IMR-90 (cell line): ENCODE measurements at regions not wholly inside any gene's neighbourhood (a gene's known extent, or its start where the extent isn't known, plus 50 kb on each side); places are given as distances from the start of the nearest gene placed in this dataset.

Experiments
- ATAC-seq: fragments of 200-7000 bp; cut with Tn5 transposase; 2 replicates; pipeline ENCODE4 v1.9.1; 2020; ENCODE audit warnings: low read depth, mild to moderate bottlenecking, moderate library complexity
- BruUV-seq: library from RNA; stranded (reverse); fragments of 400-500 nt; replicated peaks from 2 replicates; lab custom pipeline; 2021; lab: Mats Ljungman, UMichigan
- CTCF ChIA-PET: fragments of 300-600 bp; formaldehyde crosslinking; extraction: SDS; loops from one replicate; lab custom pipeline; 2021; ENCODE audit warnings: antibody characterized with exemption; lab: Yijun Ruan, JAX
- POLR2A ChIA-PET: fragments of 300-600 bp; sonication (Branson Sonifier 250); formaldehyde crosslinking; loops from one replicate; lab custom pipeline; 2022; ENCODE audit warnings: antibody characterized with exemption; ENCODE audit not compliant: unreplicated experiment; lab: Charles Lee
- DNase-seq: peaks from one replicate; pipeline ENCODE4 v3.0.0; 2013
- H2AFZ ChIP-seq: replicated peaks from 2 replicates; pipeline ENCODE3; 2013; ENCODE audit warnings: low read length, mild to moderate bottlenecking; ENCODE audit not compliant: poor library complexity
- H2AK5ac ChIP-seq: 2 replicates; pipeline ENCODE4 v1.6.1; 2013; ENCODE audit warnings: low read depth, low read length, inconsistent platforms
- H2AK9ac ChIP-seq: replicated peaks from 2 replicates; pipeline ENCODE3; 2013; ENCODE audit warnings: mild to moderate bottlenecking, low read depth, low read length, moderate library complexity; ENCODE audit not compliant: poor library complexity
- H2BK120ac ChIP-seq: 2 replicates; pipeline ENCODE4 v1.6.1; 2013; ENCODE audit warnings: low read depth, low read length, inconsistent platforms
- H2BK15ac ChIP-seq: 3 replicates; pipeline ENCODE4 v1.6.1; 2013; ENCODE audit warnings: low read depth, low read length, inconsistent platforms
- H2BK20ac ChIP-seq: 2 replicates; pipeline ENCODE4 v1.6.1; 2013; ENCODE audit warnings: low read depth, mild to moderate bottlenecking, inconsistent platforms, low read length, moderate library complexity
- H2BK5ac ChIP-seq: 2 replicates; pipeline ENCODE4 v1.6.1; 2013; ENCODE audit warnings: mild to moderate bottlenecking, low read depth, low read length, inconsistent platforms; ENCODE audit not compliant: poor library complexity, severe bottlenecking
- H3K14ac ChIP-seq: replicated peaks from 2 replicates; pipeline ENCODE4 v1.6.1; 2013; ENCODE audit warnings: low read depth, low read length, inconsistent platforms
- H3K18ac ChIP-seq: 2 replicates; pipeline ENCODE4 v1.6.1; 2013; ENCODE audit warnings: low read depth, low read length, control low read depth
- H3K23ac ChIP-seq: 2 replicates; pipeline ENCODE4 v1.6.1; 2013; ENCODE audit warnings: low read depth, low read length, inconsistent platforms
- H3K27ac ChIP-seq: 2 replicates; pipeline ENCODE4 v1.5.1; 2013; ENCODE audit warnings: mild to moderate bottlenecking, control low read depth, low read length; ENCODE audit not compliant: insufficient read depth
- H3K27me3 ChIP-seq: 2 replicates; pipeline ENCODE4 v1.6.1; 2013; ENCODE audit warnings: low read length; ENCODE audit not compliant: control insufficient read depth, insufficient read depth
- H3K36me3 ChIP-seq: 2 replicates; pipeline ENCODE4 v1.6.1; 2013; ENCODE audit warnings: low read length, mixed read lengths; ENCODE audit not compliant: control insufficient read depth, insufficient read depth
- H3K4ac ChIP-seq: 2 replicates; pipeline ENCODE4 v1.6.1; 2013; ENCODE audit warnings: low read depth, low read length, inconsistent platforms
- H3K4me1 ChIP-seq: 2 replicates; pipeline ENCODE4 v1.6.1; 2013; ENCODE audit warnings: low read length, mixed read lengths; ENCODE audit not compliant: control insufficient read depth, insufficient read depth
- H3K4me2 ChIP-seq: 2 replicates; pipeline ENCODE4 v1.6.1; 2013; ENCODE audit warnings: low read depth, mild to moderate bottlenecking, control low read depth, low read length, moderate library complexity
- H3K4me3 ChIP-seq: 2 replicates; pipeline ENCODE4 v1.5.1; 2013; ENCODE audit warnings: low read depth, mild to moderate bottlenecking, control low read depth, low read length, moderate library complexity; ENCODE audit not compliant: insufficient read depth
- H3K56ac ChIP-seq: 2 replicates; pipeline ENCODE4 v1.6.1; 2013; ENCODE audit warnings: low read length, inconsistent platforms; ENCODE audit not compliant: insufficient read depth; ENCODE audit errors: extremely low read depth
- H3K79me1 ChIP-seq, 2 experiments: 2 replicates each; pipeline ENCODE4 v1.6.1; 2013; ENCODE audit warnings: low read length in 2 of 2, inconsistent platforms in 1 of 2, low read depth in 1 of 2
- H3K9ac ChIP-seq: 2 replicates; pipeline ENCODE4 v1.6.1; 2013; ENCODE audit warnings: low read depth, low read length, control low read depth
- H3K9me1 ChIP-seq: 2 replicates; pipeline ENCODE4 v1.6.1; 2013; ENCODE audit warnings: low read length, inconsistent platforms; ENCODE audit not compliant: insufficient read depth
- H3K9me3 ChIP-seq: 2 replicates; pipeline ENCODE4 v1.6.1; 2013; ENCODE audit warnings: low read length; ENCODE audit not compliant: control insufficient read depth, insufficient read depth
- H4K20me1 ChIP-seq: 2 replicates; pipeline ENCODE4 v1.6.1; 2013; ENCODE audit warnings: low read length, inconsistent platforms; ENCODE audit not compliant: insufficient read depth
- H4K5ac ChIP-seq: 2 replicates; pipeline ENCODE4 v1.6.1; 2013; ENCODE audit warnings: mild to moderate bottlenecking, low read depth, low read length, control low read depth
- H4K8ac ChIP-seq, 2 experiments: 2 replicates each; pipeline ENCODE4 v1.6.1; 2013; ENCODE audit warnings: low read depth in 2 of 2, low read length in 2 of 2, control low read depth in 1 of 2, inconsistent platforms in 1 of 2
- H4K91ac ChIP-seq: 2 replicates; pipeline ENCODE4 v1.6.1; 2013; ENCODE audit warnings: low read depth, low read length, inconsistent platforms; ENCODE audit not compliant: insufficient read depth
- BHLHE40 ChIP-seq: fragments of 150-350 bp; IDR thresholded peaks from 2 replicates; pipeline ENCODE4 v1.6.1; 2016; ENCODE audit warnings: mild to moderate bottlenecking, low read depth, low read length
- MAFK ChIP-seq: IDR thresholded peaks from 2 replicates; pipeline ENCODE4 v1.6.1; 2012; ENCODE audit warnings: low read depth, low read length, improper control_type of control experiment
- MAZ ChIP-seq: IDR thresholded peaks from 2 replicates; pipeline ENCODE4 v1.6.1; 2012; ENCODE audit warnings: low read depth, mild to moderate bottlenecking, low read length, improper control_type of control experiment, moderate library complexity, borderline replicate concordance
- MXI1 ChIP-seq: IDR thresholded peaks from 2 replicates; pipeline ENCODE4 v1.6.1; 2012; ENCODE audit warnings: low read depth, mild to moderate bottlenecking, low read length, moderate library complexity, borderline replicate concordance
- NFE2L2 ChIP-seq: fragments of 150-350 bp; IDR thresholded peaks from 2 replicates; pipeline ENCODE4 v1.6.1; 2016; ENCODE audit warnings: low read depth, mild to moderate bottlenecking, low read length
- POLR2A ChIP-seq: IDR thresholded peaks from 2 replicates; pipeline ENCODE4 v1.6.1; 2012; ENCODE audit warnings: mild to moderate bottlenecking, low read depth, low read length
- RCOR1 ChIP-seq: IDR thresholded peaks from 2 replicates; pipeline ENCODE4 v1.6.1; 2012; ENCODE audit warnings: mild to moderate bottlenecking, low read length, improper control_type of control experiment; ENCODE audit not compliant: insufficient replicate concordance
- WGBS, 2 experiments: methylation state at CpG; one replicate each; pipeline versions ENCODE4 v1.1.5 to v1.1.7; 2013; ENCODE audit warnings: missing lambda C conversion rate in 2 of 2; ENCODE audit not compliant: insufficient read length in 1 of 2; ENCODE audit errors: extremely low coverage in 2 of 2; 5-methylcytosine and 5-hydroxymethylcytosine counted together
- dilution Hi-C: fragments of 300-500 bp; cut with HindIII; formaldehyde crosslinking; loops from one replicate; pipeline ENCODE4 v1.14.3; 2018; ENCODE audit warnings: low sequenced_read_pairs; ENCODE audit not compliant: unreplicated experiment
- in situ Hi-C: fragments of 300-500 bp; cut with MboI; formaldehyde crosslinking; loops from 3 replicates; pipeline ENCODE4 v1.14.3; 2019; ENCODE audit warnings: low sequenced_read_pairs, inconsistent platforms, mixed read lengths
- intact Hi-C: fragments of 100-400 bp; cut with micrococcal nuclease; formaldehyde crosslinking; loops from 2 replicates; pipeline ENCODE4 v1.10.0; 2022
- TF ChIP-seq, protein P1 (sequence below): fragments of 150-350 bp; IDR thresholded peaks from 2 replicates; pipeline ENCODE4 v1.6.1; 2016; ENCODE audit warnings: low read depth, mild to moderate bottlenecking, low read length, moderate library complexity, borderline replicate concordance
- TF ChIP-seq, protein P2 (sequence below): fragments of 150-350 bp; IDR thresholded peaks from 2 replicates; pipeline ENCODE4 v1.6.1; 2017; ENCODE audit warnings: mild to moderate bottlenecking, antibody characterized with exemption, low read length, low read depth

DNA sequence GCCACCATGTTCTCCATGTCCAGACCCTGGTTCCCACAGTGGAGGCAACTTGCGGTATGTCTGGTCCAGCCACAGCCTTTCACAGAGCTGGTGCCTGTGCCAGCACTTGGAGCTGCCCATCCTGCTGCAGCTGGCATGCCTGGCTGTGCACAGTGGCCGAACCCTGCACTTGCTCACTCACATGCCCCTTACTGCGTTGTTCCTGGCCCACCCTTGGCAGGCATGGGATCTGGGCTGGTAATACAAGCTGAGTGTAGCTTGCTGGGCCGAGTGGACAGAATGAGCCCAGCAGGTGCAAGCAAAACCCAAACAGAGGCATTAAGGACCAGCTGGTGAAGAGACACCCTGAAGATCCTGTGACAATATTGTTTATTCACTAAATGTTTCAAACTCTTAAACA lies 583.9 kb upstream of the SLITRK6 start:
- no peaks in the 10 kb centered on the region for H3K36me3 ChIP-seq
- no peak for DNase-seq
- no peaks in the 10 kb centered on the region for H3K27me3 ChIP-seq
- H3K56ac ChIP-seq = no peak overlapping the region
- dilution Hi-C loops (no loop called here), in situ Hi-C loops (no loop called here), intact Hi-C loops (no loop called here)
- H3K9me3 ChIP-seq = no peaks in the 10 kb centered on the region
- POLR2A ChIA-PET = no interaction called here
- no peak overlapping the region for H3K4me3 ChIP-seq
- no peak overlapping the region for H3K27ac ChIP-seq
- no peak overlapping the region for H3K4me2 ChIP-seq
- TF ChIP-seq MXI1 (no peak), RCOR1 (no peak), MAFK (no peak), NFE2L2 (no peak), BHLHE40 (no peak), POLR2A (no peak), MAZ (no peak)
- TF ChIP-seq, protein P1, sequence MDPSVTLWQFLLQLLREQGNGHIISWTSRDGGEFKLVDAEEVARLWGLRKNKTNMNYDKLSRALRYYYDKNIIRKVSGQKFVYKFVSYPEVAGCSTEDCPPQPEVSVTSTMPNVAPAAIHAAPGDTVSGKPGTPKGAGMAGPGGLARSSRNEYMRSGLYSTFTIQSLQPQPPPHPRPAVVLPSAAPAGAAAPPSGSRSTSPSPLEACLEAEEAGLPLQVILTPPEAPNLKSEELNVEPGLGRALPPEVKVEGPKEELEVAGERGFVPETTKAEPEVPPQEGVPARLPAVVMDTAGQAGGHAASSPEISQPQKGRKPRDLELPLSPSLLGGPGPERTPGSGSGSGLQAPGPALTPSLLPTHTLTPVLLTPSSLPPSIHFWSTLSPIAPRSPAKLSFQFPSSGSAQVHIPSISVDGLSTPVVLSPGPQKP = no peak
- TF ChIP-seq, protein P2, sequence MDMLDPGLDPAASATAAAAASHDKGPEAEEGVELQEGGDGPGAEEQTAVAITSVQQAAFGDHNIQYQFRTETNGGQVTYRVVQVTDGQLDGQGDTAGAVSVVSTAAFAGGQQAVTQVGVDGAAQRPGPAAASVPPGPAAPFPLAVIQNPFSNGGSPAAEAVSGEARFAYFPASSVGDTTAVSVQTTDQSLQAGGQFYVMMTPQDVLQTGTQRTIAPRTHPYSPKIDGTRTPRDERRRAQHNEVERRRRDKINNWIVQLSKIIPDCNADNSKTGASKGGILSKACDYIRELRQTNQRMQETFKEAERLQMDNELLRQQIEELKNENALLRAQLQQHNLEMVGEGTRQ = no peak
- H2AK9ac ChIP-seq = no peak overlapping the region
- no peaks in the 10 kb centered on the region for H4K20me1 ChIP-seq
- H2BK120ac ChIP-seq = no peak overlapping the region
- ATAC-seq = no peak
- no peak overlapping the region for H2AK5ac ChIP-seq
- no peak overlapping the region for H3K23ac ChIP-seq
- H2AFZ ChIP-seq = peak overlapping the region; percentile 43
- no peak overlapping the region for H4K5ac ChIP-seq
- CTCF ChIA-PET = no interaction called here
- H2BK20ac ChIP-seq = no peak overlapping the region
- no peak overlapping the region for H3K14ac ChIP-seq
- no peaks in the 10 kb centered on the region for H3K79me1 ChIP-seq
- no peak overlapping the region for H3K18ac ChIP-seq
- H4K8ac ChIP-seq = no peak overlapping the region
- no peaks in the 10 kb centered on the region for H3K4me1 ChIP-seq
- H3K4ac ChIP-seq = no peak overlapping the region
- no peak overlapping the region for H2BK15ac ChIP-seq
- no TSS peak for BruUV-seq
- no peak overlapping the region for H4K91ac ChIP-seq
- no peaks in the 10 kb centered on the region for H3K9me1 ChIP-seq
- WGBS, 2 experiments = 0% methylated on average over 1 of the region's 4 CpGs; no CpG with 5 or more reads in 1 of the 2 experiments
- H2BK5ac ChIP-seq = no peak overlapping the region
- no peak overlapping the region for H3K9ac ChIP-seq
